ENCODE measurements at regions not wholly inside any gene's neighbourhood (a gene's known extent, or its start where the extent isn't known, plus 50 kb on each side); places are given as distances from the start of the nearest gene placed in this dataset.

GRCh38 chr17:72311004-72311403 lies 190.2 kb downstream of the SOX9 start:
- BruUV-seq (replicated peaks) = no TSS peak
- intact Hi-C loops (cut with micrococcal nuclease) = no loop called here
- Mint-ChIP-seq H3K9me3 (ENCODE audit: unreplicated experiment) (no peaks in the 10 kb centered on the region), H3K27ac (ENCODE audit: low read depth, unreplicated experiment) (no peak overlapping the region), H3K27me3 (ENCODE audit: insufficient read depth, unreplicated experiment) (no peaks in the 10 kb centered on the region), H3K4me3 (ENCODE audit: unreplicated experiment) (no peak overlapping the region), H3K4me1 (ENCODE audit: insufficient read depth, unreplicated experiment) (no peaks in the 10 kb centered on the region), H3K36me3 (ENCODE audit: insufficient read depth, unreplicated experiment) (no peaks in the 10 kb centered on the region)
- no peak for TF ChIP-seq CTCF (IDR thresholded peaks at IDR 0.05; ENCODE audit: unreplicated experiment)
- no peak for DNase-seq (ENCODE audit: unreplicated experiment)
- ChIA-PET POLR2A (interaction anchor here (0.7 kb wide), 1 partner anchor 24 kb away, joined by 4 read pairs; no protein-coding TSS in a partner anchor), CTCF (no interaction called here)

- POLR2A ChIA-PET = interaction anchor here (1.4 to 1.8 kb wide), 2 partner anchors 18 to 19 kb away, joined by 3 to 6 read pairs; no protein-coding TSS in a partner anchor
Measured at GRCh38 chr17:72315122-72315913, 194.5 kb downstream of the SOX9 start.

GRCh38 chr17:72318131-72318530 lies 197.3 kb downstream of the SOX9 start:
- no peaks in the 10 kb centered on the region for H3K4me1 Mint-ChIP-seq (ENCODE audit: insufficient read depth, unreplicated experiment)
- H3K27ac Mint-ChIP-seq (ENCODE audit: low read depth, unreplicated experiment) = no peak overlapping the region
- peaks cover 10% of the 10 kb centered on the region for H3K9me3 Mint-ChIP-seq (ENCODE audit: unreplicated experiment)
- intact Hi-C loops (cut with micrococcal nuclease) = no loop called here
- ChIA-PET CTCF (no interaction called here), POLR2A (no interaction called here)
- no peaks in the 10 kb centered on the region for H3K27me3 Mint-ChIP-seq (ENCODE audit: insufficient read depth, unreplicated experiment)
- TF ChIP-seq CTCF (IDR thresholded peaks at IDR 0.05; ENCODE audit: unreplicated experiment) = no peak
- no TSS peak for BruUV-seq (replicated peaks)
- no peaks in the 10 kb centered on the region for H3K36me3 Mint-ChIP-seq (ENCODE audit: insufficient read depth, unreplicated experiment)
- no peak for DNase-seq (ENCODE audit: unreplicated experiment)
- H3K4me3 Mint-ChIP-seq (ENCODE audit: unreplicated experiment) = no peak overlapping the region

More at GRCh38 chr17:72315122-72315913, 194.5 kb downstream of the SOX9 start:
- Mint-ChIP-seq H3K36me3 (ENCODE audit: insufficient read depth, unreplicated experiment) (no peaks in the 10 kb centered on the region), H3K4me1 (ENCODE audit: insufficient read depth, unreplicated experiment) (no peaks in the 10 kb centered on the region), H3K27ac (ENCODE audit: low read depth, unreplicated experiment) (no peak overlapping the region), H3K9me3 (ENCODE audit: unreplicated experiment) (peaks cover under 1% of the 10 kb centered on the region), H3K4me3 (ENCODE audit: unreplicated experiment) (no peak overlapping the region), H3K27me3 (ENCODE audit: insufficient read depth, unreplicated experiment) (no peaks in the 10 kb centered on the region)
- CTCF ChIA-PET = no interaction called here
- no peak for DNase-seq (ENCODE audit: unreplicated experiment)
- intact Hi-C loops (cut with micrococcal nuclease) = no loop called here
- BruUV-seq (replicated peaks) = no TSS peak
- no peak for TF ChIP-seq CTCF (IDR thresholded peaks at IDR 0.05; ENCODE audit: unreplicated experiment)

DNA sequence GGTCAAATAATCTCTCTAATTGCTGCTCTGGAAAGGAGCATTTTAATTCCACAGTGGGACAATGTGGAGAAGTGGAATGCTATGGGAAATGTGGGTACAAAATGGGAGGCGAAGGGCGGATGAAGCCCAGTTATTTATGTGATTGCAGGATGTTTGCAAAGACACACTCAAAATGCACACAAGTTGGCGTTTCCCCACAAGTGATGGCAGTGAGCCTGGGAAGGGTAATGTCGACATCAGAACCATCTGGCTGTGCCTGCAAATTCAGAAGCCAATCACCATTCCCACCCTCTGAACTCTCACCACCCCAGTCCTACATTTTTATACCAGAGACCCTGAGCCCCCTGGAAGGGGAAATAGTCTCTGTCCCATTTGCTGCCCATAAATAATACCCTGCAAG lies 201.1 kb downstream of the SOX9 start:
- Mint-ChIP-seq H3K9me3 (ENCODE audit: unreplicated experiment) (peaks cover 24% of the 10 kb centered on the region), H3K27me3 (ENCODE audit: insufficient read depth, unreplicated experiment) (no peaks in the 10 kb centered on the region), H3K4me3 (ENCODE audit: unreplicated experiment) (no peak overlapping the region), H3K27ac (ENCODE audit: low read depth, unreplicated experiment) (no peak overlapping the region), H3K36me3 (ENCODE audit: insufficient read depth, unreplicated experiment) (no peaks in the 10 kb centered on the region), H3K4me1 (ENCODE audit: insufficient read depth, unreplicated experiment) (no peaks in the 10 kb centered on the region)
- BruUV-seq (replicated peaks) = no TSS peak
- intact Hi-C loops (cut with micrococcal nuclease) = no loop called here
- TF ChIP-seq CTCF (IDR thresholded peaks at IDR 0.05; ENCODE audit: unreplicated experiment) = no peak
- POLR2A ChIA-PET = no interaction called here
- CTCF ChIA-PET = no interaction called here
- no peak for DNase-seq (ENCODE audit: unreplicated experiment)
